ENCODE measurements at regions not wholly inside any gene's neighbourhood (a gene's known extent, or its start where the extent isn't known, plus 50 kb on each side); places are given as distances from the start of the nearest gene placed in this dataset.
"Not testable (repeated sequence)": the region's sequence is repeated elsewhere in the genome, so short reads cannot be mapped to it uniquely, and the experiment has no call there.

DNA sequence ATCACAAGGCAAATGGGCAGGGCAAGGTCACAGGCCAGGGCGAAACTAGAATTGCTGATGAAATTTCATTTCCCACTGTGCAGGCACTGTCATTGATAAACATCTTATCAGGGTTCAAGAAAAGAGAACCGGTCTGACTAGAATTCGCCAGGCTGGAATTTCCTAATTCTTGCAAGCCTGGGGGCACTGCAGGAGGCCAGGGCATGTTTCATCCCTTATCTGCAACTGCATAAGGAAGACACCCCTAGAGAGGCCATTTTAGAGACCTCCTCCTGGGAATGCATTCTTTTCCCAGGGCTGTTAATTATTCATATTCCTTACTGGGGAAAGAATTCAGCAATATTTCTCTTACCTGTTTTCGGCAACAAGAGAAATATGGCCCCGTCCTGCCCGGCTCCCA, 266.2 kb upstream of the CYLC2 start:
- DNase-seq (ENCODE audit: low read depth), result no peak

DNA sequence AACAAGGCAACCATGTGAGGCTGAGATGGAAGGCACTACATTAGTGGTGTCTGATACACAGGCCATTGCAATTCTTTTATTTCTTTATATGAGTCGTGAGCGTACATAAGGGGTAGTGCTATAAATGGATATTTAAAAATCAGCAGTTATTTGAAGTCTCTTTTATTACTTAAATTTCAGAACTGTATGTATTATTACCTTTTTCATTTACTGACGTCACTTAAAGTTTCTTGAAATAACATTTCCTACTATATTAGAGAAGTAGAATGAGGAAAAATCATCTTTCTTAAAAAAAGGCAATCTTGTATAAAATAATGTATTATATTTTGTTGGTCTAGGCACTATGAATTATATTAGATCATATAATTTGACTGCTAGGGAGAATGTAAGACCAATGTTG, 280.9 kb upstream of the CYLC2 start:
- DNase-seq (ENCODE audit: low read depth), result no peak

DNA sequence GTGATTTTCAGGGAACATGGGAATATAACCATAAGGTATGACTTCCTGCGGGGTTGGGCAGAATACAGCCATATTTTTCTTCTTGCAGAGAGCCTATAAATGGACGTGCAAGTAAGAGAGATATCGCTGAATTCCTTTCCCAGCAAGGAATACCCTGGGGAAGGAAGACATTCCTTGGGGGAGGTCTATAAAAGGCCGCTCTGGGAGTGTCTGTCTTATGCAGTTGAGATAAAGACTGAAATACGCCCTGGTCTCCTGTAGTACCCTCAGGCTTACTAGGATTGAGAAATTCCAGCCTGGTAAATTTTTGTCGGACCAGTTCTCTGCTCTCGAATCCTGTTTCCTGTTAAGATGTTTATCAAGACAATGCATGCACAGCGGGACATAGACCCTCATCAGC, 282.2 kb upstream of the CYLC2 start:
- not testable (repeated sequence) for DNase-seq (ENCODE audit: low read depth)

DNA sequence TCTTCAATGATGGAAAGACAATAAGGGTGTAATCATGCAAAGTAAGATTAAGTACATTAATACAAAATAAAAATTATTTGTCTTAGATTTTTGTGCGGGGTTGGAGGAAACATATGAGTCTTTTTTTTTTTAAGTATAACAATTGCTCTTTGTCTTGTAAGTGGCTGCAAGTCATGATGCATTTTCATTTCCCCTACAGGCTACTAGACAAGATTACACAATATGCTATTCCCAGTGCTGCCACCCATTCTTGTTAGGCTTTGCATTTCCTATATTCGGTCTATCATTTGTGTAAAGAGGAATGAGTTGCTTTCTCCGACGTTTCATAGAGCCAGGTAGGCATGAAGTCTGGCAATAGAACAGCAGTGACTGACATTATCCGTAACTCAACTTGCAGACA, 294.2 kb upstream of the CYLC2 start:
- no peak for DNase-seq (ENCODE audit: low read depth)

- no peak for DNase-seq (ENCODE audit: low read depth)
These were observed 325.9 kb upstream of the CYLC2 start for GRCh38 chr9:102669220-102669619.

- no peak for DNase-seq (ENCODE audit: low read depth)
These were observed 342.7 kb upstream of the CYLC2 start for GRCh38 chr9:102652471-102652870.

DNA sequence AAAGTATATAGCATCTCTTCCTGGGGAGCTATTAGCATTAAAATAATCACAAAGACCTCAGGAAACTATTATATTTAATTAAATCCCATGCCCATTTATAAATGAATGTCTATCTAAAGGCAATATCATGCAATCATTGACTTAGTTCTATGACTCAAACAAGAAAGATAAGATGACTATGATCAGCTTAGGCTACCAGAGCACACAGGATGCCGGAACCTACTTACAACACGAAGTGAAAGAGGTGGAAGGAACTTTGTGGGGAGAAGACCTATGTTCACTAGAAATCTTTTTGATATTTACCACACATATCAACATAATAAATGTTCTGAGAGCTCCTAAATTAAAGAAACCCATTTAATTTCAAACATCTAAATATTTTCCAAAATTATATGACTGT, 344.2 kb upstream of the CYLC2 start:
- DNase-seq (ENCODE audit: low read depth), result no peak

DNA sequence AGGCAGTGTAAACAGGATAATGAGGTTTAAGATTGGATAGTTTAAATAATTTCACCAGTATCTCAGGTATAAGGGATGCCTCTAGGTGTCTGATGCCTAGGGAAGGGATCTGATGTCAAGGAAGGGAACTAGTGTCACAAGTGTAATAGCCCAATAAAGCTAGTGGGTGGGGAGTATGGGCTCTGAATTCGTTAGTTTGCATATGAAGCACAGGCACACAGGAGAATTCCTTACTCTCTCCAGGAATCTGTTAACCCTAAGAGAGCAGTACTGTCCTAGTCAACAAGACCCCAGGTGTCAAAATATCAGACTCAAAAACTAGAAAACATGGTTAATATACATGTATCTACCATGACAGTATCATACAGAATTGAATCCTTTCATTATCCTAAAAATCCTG, 352.5 kb upstream of the CYLC2 start:
- DNase-seq (ENCODE audit: low read depth), result no peak

- no peak for DNase-seq (ENCODE audit: low read depth)
These were observed 363.6 kb upstream of the CYLC2 start for GRCh38 chr9:102631559-102631958.

DNA sequence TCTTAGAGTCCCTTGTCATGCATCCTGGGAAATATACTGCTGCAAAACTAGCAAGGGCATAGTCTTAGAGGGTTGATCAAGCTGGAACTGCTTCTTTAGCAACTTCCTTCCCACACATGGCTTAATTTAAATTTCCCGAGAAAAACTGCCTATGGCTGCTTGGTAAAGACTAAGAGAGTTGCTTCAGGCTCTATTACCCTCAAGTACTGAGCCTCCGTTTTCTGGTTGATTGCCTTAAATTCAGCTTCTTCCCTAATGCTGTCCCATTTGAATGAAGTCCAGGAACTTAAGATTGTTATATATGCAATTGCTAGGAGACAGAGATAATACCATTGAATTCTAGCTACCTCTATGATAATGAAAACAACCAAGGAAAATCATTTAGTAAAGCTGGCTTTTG, 385.7 kb upstream of the CYLC2 start:
- DNase-seq (ENCODE audit: low read depth), result no peak

DNA sequence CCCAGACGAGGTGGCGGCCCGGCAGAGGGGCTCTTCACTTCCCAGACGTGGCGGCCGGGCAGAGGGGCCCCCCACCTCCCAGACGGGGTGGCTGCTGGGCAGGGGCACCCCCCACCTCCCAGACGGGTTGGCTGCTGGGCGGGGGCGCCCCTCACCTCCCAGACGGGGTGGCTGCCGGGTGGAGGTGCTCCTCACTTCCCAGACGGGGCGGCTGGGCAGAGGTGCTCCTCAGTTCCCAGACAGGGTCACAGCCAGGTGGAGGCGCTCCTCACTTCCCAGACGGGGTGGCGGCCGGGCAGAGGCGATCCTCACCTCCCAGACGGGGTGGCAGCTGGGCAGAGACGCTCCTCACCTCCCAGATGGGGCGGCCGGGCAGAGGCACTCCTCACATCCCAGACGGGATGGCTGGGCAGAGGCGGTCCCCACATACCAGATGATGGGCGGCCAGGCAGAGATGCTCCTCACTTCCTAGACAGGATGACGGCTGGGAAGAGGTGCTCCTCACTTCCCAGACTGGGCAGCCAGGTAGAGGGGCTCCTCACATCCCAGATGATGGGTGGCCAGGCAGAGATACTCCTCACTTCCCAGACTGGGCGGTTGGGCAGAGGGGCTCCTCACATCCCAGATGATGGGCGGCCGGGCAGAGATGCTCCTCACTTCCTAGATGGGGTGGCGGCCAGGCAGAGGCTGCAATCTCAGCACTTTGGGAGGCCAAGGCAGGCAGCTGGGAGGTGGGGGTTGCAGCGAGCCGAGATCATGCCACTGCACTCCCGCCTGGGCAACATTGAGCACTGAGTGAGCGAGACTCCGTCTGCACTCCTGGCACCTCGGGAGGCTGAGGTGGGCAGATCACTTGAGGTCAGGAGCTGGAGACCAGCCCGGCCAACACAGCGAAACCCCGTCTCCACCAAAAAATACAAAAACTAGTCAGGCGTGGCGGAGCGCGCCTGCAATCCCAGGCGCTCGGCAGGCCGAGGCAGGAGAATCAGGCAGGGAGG, 391.6 kb upstream of the CYLC2 start:
- DNase-seq (ENCODE audit: low read depth), result not testable (repeated sequence)

- no peak for DNase-seq (ENCODE audit: low read depth)
These were observed 400.9 kb upstream of the CYLC2 start for GRCh38 chr9:102594241-102594640.

DNA sequence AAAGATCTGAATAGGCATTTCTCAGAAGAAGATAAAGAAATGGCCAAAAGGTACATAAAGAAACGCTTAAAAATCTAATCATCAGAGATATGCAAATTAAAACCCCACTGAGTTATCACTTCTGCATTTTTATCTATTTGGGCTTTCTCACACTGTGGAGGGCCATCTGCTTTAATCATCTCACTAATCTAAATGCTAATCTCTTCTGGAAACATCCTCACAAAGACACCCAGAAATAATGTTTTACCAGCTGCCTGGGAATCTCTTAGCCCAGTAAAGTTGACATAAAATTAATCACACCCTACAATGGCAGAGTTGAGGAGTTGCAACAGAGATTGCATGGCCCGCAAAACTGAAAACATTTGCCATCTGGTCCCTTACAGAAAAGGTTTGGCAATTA, 407.9 kb upstream of the CYLC2 start:
- DNase-seq (ENCODE audit: low read depth), result no peak

- no peak for DNase-seq (ENCODE audit: low read depth)
These were observed 425.7 kb upstream of the CYLC2 start for GRCh38 chr9:102569436-102569835.

GRCh38 chr9:102551346-102551745, 443.8 kb upstream of the CYLC2 start:
- DNase-seq (ENCODE audit: low read depth), result no peak

- DNase-seq (ENCODE audit: low read depth), result no peak
These were observed 444.2 kb upstream of the CYLC2 start for GRCh38 chr9:102550886-102551285.

DNA sequence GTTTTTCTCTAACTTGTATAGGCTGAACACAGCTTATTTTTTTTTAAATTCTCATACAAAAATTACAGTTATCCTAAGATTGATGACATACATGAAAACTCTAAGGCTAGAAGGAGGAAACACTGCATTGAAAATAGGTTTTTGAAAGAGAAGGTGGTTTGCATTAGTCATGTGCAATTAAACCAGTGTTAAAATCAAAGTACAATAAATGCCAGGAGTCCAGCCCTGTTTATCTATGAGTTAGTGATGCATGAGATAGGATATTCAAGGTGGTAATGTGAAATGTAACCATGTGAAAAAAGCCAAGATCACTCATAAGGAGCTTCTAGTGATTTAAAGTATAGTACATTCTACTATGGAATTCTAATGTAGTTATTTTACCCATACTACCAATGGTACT, 444.9 kb upstream of the CYLC2 start:
- no peak for DNase-seq (ENCODE audit: low read depth)

DNA sequence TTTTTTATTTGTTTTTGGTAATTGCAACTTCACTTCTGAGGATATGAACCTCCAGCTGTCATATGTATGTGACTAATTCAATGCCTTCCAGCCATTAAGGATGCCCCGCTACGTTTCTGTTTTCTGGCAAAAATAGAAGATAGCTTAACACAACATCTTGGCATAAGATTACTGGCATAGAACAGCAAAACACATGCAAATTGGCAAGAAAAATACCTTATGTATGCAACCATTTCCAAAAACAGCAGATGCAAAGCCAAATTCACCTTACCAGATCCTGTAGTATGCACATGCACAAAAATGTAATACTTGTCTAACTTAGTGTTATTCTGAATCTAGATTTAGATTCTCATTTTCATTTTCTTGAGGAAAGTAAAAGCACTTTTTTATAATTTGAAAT, 461.1 kb upstream of the CYLC2 start:
- no peak for DNase-seq (ENCODE audit: low read depth)

GRCh38 chr9:102521097-102521755, 473.9 kb upstream of the CYLC2 start:
- DNase-seq (ENCODE audit: low read depth), result peak; percentile 1

DNA sequence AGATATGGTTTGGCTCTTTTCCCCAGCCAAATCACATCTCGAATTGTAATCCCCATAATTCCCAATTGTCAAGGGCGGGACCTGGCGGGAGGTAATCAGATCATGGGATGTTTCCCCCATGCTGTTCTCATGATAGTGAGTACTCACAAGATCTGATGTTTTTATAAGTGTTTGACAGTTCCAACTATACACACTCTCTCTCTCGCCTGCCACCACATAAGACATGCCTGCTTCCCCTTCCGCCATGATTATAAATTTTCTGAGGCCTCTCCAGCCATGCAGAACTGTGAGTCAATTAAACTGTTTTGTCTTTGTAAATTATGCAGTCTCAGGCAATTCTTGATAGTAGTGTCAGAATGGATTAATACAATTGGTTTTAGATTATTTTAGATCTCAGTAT, 475.7 kb upstream of the CYLC2 start:
- no peak for DNase-seq (ENCODE audit: low read depth)

DNA sequence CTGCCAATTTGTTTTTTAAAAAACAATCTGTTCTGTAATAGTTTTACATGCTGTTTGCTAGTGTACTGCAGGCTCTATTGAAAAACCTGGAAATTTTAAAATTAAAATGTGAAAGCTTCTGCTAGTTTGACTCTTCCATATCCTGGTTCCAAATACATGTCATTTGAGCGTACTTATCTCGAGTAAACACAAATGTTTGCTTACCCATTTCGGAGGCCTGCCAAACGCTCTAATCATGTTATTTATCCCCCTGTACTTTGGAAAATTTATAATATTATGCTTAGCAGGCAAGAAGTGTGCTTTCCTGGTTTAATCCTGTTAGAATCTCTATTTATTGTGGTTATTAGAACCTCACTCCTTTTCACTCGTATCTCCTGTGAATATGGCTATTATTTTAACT, 476.8 kb upstream of the CYLC2 start:
- DNase-seq (ENCODE audit: low read depth), result no peak

GRCh38 chr9:102514541-102514940, 480.6 kb upstream of the CYLC2 start:
- no peak for DNase-seq (ENCODE audit: low read depth)

GRCh38 chr9:102507044-102507687, 488.0 kb upstream of the CYLC2 start:
- DNase-seq (ENCODE audit: low read depth), result no peak

Measured in RPMI7951 (cell line).